ENCODE measurements at regions not wholly inside any gene's neighbourhood (a gene's known extent, or its start where the extent isn't known, plus 50 kb on each side); places are given as distances from the start of the nearest gene placed in this dataset.

GRCh38 chr4:186934841-186935443 lies 211.3 kb upstream of the FAT1 start:
- DNase-seq = no peak

GRCh38 chr4:186935901-186936300 lies 212.2 kb upstream of the FAT1 start:
- no peak for DNase-seq

- no peak for DNase-seq
Measured at GRCh38 chr4:186936496-186937375, 213.1 kb upstream of the FAT1 start.

- no peak for DNase-seq
Measured at GRCh38 chr4:186939226-186939625, 215.6 kb upstream of the FAT1 start.

GRCh38 chr4:186939766-186940165 lies 216.1 kb upstream of the FAT1 start:
- DNase-seq = no peak

GRCh38 chr4:186940476-186940875 lies 216.8 kb upstream of the FAT1 start:
- DNase-seq = no peak

- DNase-seq = no peak
Measured at GRCh38 chr4:186942758-186943377, 219.2 kb upstream of the FAT1 start.

GRCh38 chr4:186943411-186943810 lies 219.8 kb upstream of the FAT1 start:
- no peak for DNase-seq

- DNase-seq = no peak
Measured at GRCh38 chr4:186946136-186946535, 222.5 kb upstream of the FAT1 start.

- DNase-seq = no peak
Measured at GRCh38 chr4:186946682-186947294, 223.1 kb upstream of the FAT1 start.

GRCh38 chr4:186948361-186949242 lies 224.9 kb upstream of the FAT1 start:
- DNase-seq = no peak

- no peak for DNase-seq
Measured at GRCh38 chr4:186949847-186950246, 226.2 kb upstream of the FAT1 start.

GRCh38 chr4:186952709-186953108 lies 229.1 kb upstream of the FAT1 start:
- DNase-seq = no peak

GRCh38 chr4:186953599-186954260 lies 230.1 kb upstream of the FAT1 start:
- DNase-seq = no peak

GRCh38 chr4:186954509-186954908 lies 230.9 kb upstream of the FAT1 start:
- no peak for DNase-seq

GRCh38 chr4:186954956-186955355 lies 231.3 kb upstream of the FAT1 start:
- DNase-seq = no peak

GRCh38 chr4:186957952-186958555 lies 234.4 kb upstream of the FAT1 start:
- DNase-seq = no peak

- DNase-seq = no peak
Measured at GRCh38 chr4:186958726-186959350, 235.2 kb upstream of the FAT1 start.

- no peak for DNase-seq
Measured at GRCh38 chr4:186979961-186980745, 256.5 kb upstream of the FAT1 start.

GRCh38 chr4:186981161-186981560 lies 257.5 kb upstream of the FAT1 start:
- no peak for DNase-seq

All from activated gamma-delta T cell (primary cell).